Lower lobe of right lung (tissue), 2 donors: ENCODE measurements at regions not wholly inside any gene's neighbourhood (a gene's known extent, or its start where the extent isn't known, plus 50 kb on each side); places are given as distances from the start of the nearest gene placed in this dataset.
A peak's percentile ranks its signal among the peaks of the same experiment; 100 is the strongest.

Source experiments
- ATAC-seq, 2 donors: fragments of 200-7000 bp; cut with Tn5 transposase; one replicate each; pipeline ENCODE4 v1.9.1; 2020 to 2022; ENCODE audit warnings: mild to moderate bottlenecking in 2 of 2, moderate library complexity in 2 of 2
- DNase-seq: peaks from one replicate; pipeline ENCODE4 v3.0.0-alpha.2; 2020
- H3K27ac ChIP-seq: fragments of 200-600 bp; one replicate; pipeline ENCODE4 v1.8.0; 2022
- H3K27me3 ChIP-seq: fragments of 200-600 bp; one replicate; pipeline ENCODE4 v1.8.0; 2022; ENCODE audit warnings: low read depth
- H3K36me3 ChIP-seq: fragments of 200-600 bp; one replicate; pipeline ENCODE4 v1.8.0; 2022; ENCODE audit warnings: mild to moderate bottlenecking
- H3K4me1 ChIP-seq: fragments of 200-600 bp; one replicate; pipeline ENCODE4 v1.8.0; 2022
- H3K4me3 ChIP-seq: fragments of 200-600 bp; one replicate; pipeline ENCODE4 v1.8.0; 2022; ENCODE audit warnings: mild to moderate bottlenecking
- H3K9me3 ChIP-seq: fragments of 200-600 bp; one replicate; pipeline ENCODE4 v1.8.0; 2022
- intact Hi-C: fragments of 100-400 bp; cut with DNase I; formaldehyde crosslinking; loops from one replicate; pipeline ENCODE4 v1.11.0; 2022
- TF ChIP-seq, protein P1 (sequence below): fragments of 200-600 bp; IDR thresholded peaks from one replicate; pipeline ENCODE4 v1.8.0; 2022; ENCODE audit warnings: antibody characterized with exemption, mild to moderate bottlenecking
- donor health status: DM: no; HTN: yes; CAD: no; lungs with severe emphysema.

- ATAC-seq: peak in 1 of 2 donors; percentile 51
- intact Hi-C loops: no loop called here
- Histone ChIP-seq H3K4me1 (no peaks in the 10 kb centered on the region), H3K36me3 (no peaks in the 10 kb centered on the region), H3K27ac (no peak overlapping the region), H3K4me3 (no peak overlapping the region), H3K27me3 (no peaks in the 10 kb centered on the region), H3K9me3 (no peaks in the 10 kb centered on the region)
- no peak for DNase-seq
- TF ChIP-seq, protein P1, sequence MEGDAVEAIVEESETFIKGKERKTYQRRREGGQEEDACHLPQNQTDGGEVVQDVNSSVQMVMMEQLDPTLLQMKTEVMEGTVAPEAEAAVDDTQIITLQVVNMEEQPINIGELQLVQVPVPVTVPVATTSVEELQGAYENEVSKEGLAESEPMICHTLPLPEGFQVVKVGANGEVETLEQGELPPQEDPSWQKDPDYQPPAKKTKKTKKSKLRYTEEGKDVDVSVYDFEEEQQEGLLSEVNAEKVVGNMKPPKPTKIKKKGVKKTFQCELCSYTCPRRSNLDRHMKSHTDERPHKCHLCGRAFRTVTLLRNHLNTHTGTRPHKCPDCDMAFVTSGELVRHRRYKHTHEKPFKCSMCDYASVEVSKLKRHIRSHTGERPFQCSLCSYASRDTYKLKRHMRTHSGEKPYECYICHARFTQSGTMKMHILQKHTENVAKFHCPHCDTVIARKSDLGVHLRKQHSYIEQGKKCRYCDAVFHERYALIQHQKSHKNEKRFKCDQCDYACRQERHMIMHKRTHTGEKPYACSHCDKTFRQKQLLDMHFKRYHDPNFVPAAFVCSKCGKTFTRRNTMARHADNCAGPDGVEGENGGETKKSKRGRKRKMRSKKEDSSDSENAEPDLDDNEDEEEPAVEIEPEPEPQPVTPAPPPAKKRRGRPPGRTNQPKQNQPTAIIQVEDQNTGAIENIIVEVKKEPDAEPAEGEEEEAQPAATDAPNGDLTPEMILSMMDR: no peak
Measured at GRCh38 chr10:78577712-78578111, 491.1 kb upstream of the ZMIZ1 start.

DNA sequence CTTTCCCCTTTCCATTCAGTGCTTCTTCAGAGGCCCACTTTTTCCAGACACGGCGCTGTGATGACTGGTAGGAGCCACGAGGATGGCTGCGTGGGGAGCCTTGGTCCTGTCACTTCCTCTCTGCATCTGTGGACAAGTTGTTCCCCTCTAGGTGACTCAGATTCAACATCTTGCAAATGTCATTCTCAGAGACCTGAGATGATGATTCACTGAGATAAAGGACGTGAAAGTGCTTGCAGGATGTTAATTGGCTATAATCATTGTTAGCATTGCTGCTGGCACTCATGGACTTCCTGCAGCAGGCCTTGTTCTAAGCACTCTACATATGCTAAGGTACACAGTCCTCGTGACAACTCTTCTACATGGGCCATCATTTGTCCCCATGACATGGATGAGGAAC, 489.8 kb upstream of the ZMIZ1 start:
- Histone ChIP-seq H3K36me3 (no peaks in the 10 kb centered on the region), H3K9me3 (no peaks in the 10 kb centered on the region), H3K4me3 (no peak overlapping the region), H3K27ac (no peak overlapping the region), H3K27me3 (no peaks in the 10 kb centered on the region), H3K4me1 (no peaks in the 10 kb centered on the region)
- TF ChIP-seq, protein P1: no peak
- DNase-seq: peak; percentile 62
- intact Hi-C loops: no loop called here
- peak; percentile 43 to 68 for ATAC-seq

DNA sequence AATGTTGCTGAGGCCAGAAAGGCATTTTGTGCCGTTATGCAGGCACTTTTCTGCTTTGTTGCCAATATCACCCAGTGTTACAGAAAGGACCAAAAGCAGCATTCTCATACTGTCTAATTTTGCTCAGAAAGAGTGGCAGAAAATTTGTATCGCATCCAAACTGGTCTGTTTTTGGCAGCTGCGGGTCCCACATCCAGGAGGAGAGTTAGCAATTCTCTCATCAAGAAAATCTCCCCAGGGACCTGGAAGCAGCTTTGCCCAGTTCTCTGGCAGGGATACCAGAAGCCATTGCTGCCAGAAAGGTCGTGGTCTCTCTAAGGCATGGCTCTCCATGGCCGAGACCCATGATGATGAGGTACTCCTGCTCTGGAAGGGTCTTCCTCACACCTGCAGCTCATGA, 489.2 kb upstream of the ZMIZ1 start:
- Histone ChIP-seq H3K27me3 (no peaks in the 10 kb centered on the region), H3K4me1 (no peaks in the 10 kb centered on the region), H3K9me3 (no peaks in the 10 kb centered on the region), H3K36me3 (no peaks in the 10 kb centered on the region), H3K4me3 (no peak overlapping the region), H3K27ac (no peak overlapping the region)
- intact Hi-C loops: no loop called here
- ATAC-seq (no peak), DNase-seq (no peak)
- TF ChIP-seq, protein P1: no peak

- DNase-seq (no peak), ATAC-seq (no peak)
Measured at GRCh38 chr10:78579995-78580394, 488.8 kb upstream of the ZMIZ1 start.

GRCh38 chr10:78581133-78581694, 487.6 kb upstream of the ZMIZ1 start:
- H3K36me3 ChIP-seq: no peaks in the 10 kb centered on the region
- H3K9me3 ChIP-seq: no peaks in the 10 kb centered on the region
- ATAC-seq (no peak), DNase-seq (no peak)
- no peaks in the 10 kb centered on the region for H3K27me3 ChIP-seq
- TF ChIP-seq, protein P1: no peak
- intact Hi-C loops: no loop called here
- no peaks in the 10 kb centered on the region for H3K4me1 ChIP-seq
- H3K4me3 ChIP-seq: no peak overlapping the region
- H3K27ac ChIP-seq: no peak overlapping the region

More at GRCh38 chr10:78579995-78580394, 488.8 kb upstream of the ZMIZ1 start:
- Histone ChIP-seq H3K9me3 (no peaks in the 10 kb centered on the region), H3K27me3 (no peaks in the 10 kb centered on the region), H3K4me3 (no peak overlapping the region), H3K4me1 (no peaks in the 10 kb centered on the region), H3K27ac (no peak overlapping the region), H3K36me3 (no peaks in the 10 kb centered on the region)
- intact Hi-C loops: no loop called here
- TF ChIP-seq, protein P1: no peak
